ENCODE measurements at regions not wholly inside any gene's neighbourhood (a gene's known extent, or its start where the extent isn't known, plus 50 kb on each side); places are given as distances from the start of the nearest gene placed in this dataset.

GRCh38 chr22:22974156-22974555 is 86.5 kb downstream of the IGLL5 start:
- ATAC-seq (no peak), DNase-seq (no peak)
- H3K27ac ChIP-seq = no peak overlapping the region
- H3K9me3 ChIP-seq = peaks cover 0 to 8% (median 2%) of the 10 kb centered on the region in 12 donors
- no peak overlapping the region for H3K4me3 ChIP-seq
- H3K4me1 ChIP-seq = no peaks in the 10 kb centered on the region
- no peak for TF ChIP-seq CTCF (IDR thresholded peaks at IDR 0.05)
- TF ChIP-seq POLR2A (IDR thresholded peaks at IDR 0.05) = no peak
- no peaks in the 10 kb centered on the region for H3K36me3 ChIP-seq
- peaks cover 0 to 3% (median 0%) of the 10 kb centered on the region in 9 donors for H3K27me3 ChIP-seq
- WGBS, 4 donors = 57 to 81% (median 73%) methylated on average over 3 of the region's 3 CpGs
- intact Hi-C loops (cut with DNase I) = no loop called here

DNA sequence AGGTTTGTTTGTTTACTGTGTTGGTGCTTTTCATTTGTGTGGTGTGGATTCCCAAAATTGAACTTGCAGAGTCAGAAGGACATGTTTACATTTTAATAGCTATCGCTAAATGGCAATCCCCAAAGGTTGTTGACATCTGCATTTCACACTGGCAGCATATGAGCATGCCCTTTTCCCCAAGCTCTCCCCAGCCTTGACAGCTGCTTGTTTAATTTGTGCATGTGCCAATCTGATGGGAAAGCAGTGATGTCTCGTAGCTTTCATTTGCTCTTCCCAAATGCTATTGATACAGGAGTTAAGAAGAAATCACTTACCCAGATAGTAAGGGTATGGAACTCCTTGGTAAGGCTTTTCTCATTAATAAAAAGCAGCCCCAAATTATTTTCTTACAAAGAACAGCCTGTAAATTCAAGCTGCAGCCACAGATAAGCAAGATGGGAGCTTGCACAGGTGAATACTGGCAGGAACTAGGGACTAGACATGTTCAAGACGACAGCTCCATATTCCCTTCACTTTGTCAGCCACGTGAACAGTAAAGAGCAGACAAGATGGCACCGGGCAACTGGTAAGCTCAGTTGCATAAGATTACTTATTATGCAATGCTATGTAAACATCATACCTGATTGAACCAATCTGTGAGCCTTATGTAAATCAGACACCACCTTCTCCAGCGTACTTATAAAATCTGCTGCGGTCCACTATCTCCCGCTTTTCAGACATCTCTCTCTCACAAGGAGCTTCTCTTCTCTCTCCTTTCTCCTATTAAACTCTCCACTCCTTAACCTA is 87.4 kb downstream of the IGLL5 start:
- H3K9me3 ChIP-seq = peaks cover 0 to 16% (median 9%) of the 10 kb centered on the region in 12 donors
- intact Hi-C loops (cut with DNase I) = loop anchor here in 1 of 10 donors (5.0 kb wide), 1 partner anchor 152 kb away; no protein-coding TSS in a partner anchor
- no peak overlapping the region for H3K27ac ChIP-seq
- no peak for TF ChIP-seq POLR2A (IDR thresholded peaks at IDR 0.05)
- 81 to 87% (median 84%) methylated on average over 8 of the region's 8 CpGs for WGBS, 4 donors
- H3K27me3 ChIP-seq = peaks cover 0 to 3% (median 0%) of the 10 kb centered on the region in 9 donors
- ATAC-seq (no peak), DNase-seq (no peak)
- H3K36me3 ChIP-seq = no peaks in the 10 kb centered on the region
- H3K4me1 ChIP-seq = no peaks in the 10 kb centered on the region
- H3K4me3 ChIP-seq = no peak overlapping the region

DNA sequence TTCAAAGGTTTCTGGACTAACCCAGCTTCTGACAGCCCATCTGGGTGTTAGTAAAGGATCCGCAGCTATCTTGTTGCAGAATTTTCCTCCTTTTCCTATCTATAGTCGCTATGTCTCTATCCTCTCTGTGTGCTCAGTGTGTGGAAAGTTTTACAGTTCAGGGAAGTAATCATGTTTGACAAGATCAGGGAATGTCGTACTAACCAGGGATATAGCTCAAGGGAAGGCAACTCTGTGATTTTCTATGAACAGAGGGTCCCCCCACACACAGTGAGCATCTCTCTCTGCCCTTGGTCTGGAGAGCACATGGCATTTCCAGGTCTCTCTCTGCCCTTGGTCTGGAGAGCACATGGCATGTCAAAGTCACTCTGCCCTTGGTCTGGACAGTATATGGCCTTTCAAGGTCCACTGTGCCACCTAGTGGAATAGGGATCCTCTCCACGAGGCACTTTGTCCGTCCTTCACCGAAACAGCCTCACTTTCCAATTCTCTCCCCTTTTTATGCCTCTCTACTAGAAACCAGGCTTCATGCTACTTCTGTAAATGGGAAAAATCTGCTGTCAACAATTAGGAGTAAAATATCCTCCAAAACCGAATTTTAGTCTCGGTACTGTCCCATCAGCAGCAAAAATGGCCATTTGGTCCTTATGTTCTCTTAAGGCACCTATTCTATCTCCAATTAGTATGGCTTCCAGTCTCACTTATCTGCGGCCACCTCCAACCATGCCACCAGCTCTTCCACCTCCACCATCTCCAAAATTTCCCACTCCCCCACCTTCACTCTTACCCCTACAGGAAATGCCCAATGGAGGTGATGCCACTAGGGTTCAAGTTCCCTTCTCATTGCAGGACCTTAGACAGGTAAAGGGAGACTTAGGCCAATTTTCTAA is 88.7 kb downstream of the IGLL5 start:
- Histone ChIP-seq H3K4me1 (no peaks in the 10 kb centered on the region), H3K27ac (no peak overlapping the region), H3K27me3 (no peaks in the 10 kb centered on the region), H3K4me3 (no peak overlapping the region), H3K9me3 (peaks cover 0 to 27% (median 12%) of the 10 kb centered on the region in 12 donors), H3K36me3 (no peaks in the 10 kb centered on the region)
- TF ChIP-seq POLR2A (IDR thresholded peaks at IDR 0.05) (no peak), CTCF (IDR thresholded peaks at IDR 0.05) (peak in 2 of 12 donors; percentile 14 to 16)
- DNase-seq = no peak
- intact Hi-C loops (cut with DNase I) = loop anchor here in 1 of 10 donors (5.0 kb wide), 1 partner anchor 151 kb away; no protein-coding TSS in a partner anchor
- no peak for ATAC-seq
- WGBS, 4 donors = 73 to 81% (median 80%) methylated on average over 9 of the region's 9 CpGs

DNA sequence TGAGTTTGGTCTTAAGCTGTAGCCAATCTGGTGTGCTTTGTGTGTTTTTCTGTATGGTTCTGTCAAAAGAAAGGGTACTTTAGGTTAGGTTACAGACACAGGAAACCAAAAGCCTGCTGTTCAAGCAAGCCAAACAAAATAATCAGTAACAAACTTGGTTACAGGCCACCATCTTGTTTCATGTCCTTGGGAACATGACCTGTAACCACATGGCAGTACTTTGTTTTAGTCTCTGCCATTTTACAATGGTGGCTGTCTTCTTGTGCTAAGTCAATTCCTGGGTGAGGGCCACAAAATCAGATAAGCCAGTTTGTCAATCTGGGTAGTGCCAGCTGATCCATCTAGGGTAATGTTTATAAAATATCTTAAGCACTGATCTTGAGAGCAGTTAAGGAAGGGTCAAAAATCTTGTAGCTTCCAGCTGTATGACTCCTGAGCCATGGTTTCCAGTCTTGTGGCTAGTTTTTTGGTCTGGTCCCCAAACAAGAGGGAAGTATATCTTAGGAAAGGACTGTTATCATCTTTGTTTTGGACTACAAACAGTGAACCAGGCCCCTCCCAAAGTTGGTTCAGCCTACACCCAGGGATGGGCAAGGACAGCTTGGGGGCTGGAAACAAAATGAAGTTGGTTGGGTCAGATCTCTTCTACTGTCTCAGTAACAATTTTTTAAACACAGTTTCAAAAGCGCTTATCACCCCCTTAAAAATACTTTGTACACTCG is 90.0 kb downstream of the IGLL5 start:
- peaks cover 0 to 27% (median 12%) of the 10 kb centered on the region in 12 donors for H3K9me3 ChIP-seq
- 66 to 97% (median 92%) methylated on average over 2 of the region's 2 CpGs for WGBS, 4 donors
- no peak for TF ChIP-seq POLR2A (IDR thresholded peaks at IDR 0.05)
- TF ChIP-seq CTCF (IDR thresholded peaks at IDR 0.05) = no peak
- ATAC-seq (no peak), DNase-seq (no peak)
- no peaks in the 10 kb centered on the region for H3K27me3 ChIP-seq
- H3K4me3 ChIP-seq = no peak overlapping the region
- no peaks in the 10 kb centered on the region for H3K4me1 ChIP-seq
- no peaks in the 10 kb centered on the region for H3K36me3 ChIP-seq
- no peak overlapping the region for H3K27ac ChIP-seq
- intact Hi-C loops (cut with DNase I) = loop anchor here in 1 of 10 donors (5.0 kb wide), 1 partner anchor 150 kb away; no protein-coding TSS in a partner anchor
